GM19043 (cell line): ENCODE measurements at regions not wholly inside any gene's neighbourhood (a gene's known extent, or its start where the extent isn't known, plus 50 kb on each side); places are given as distances from the start of the nearest gene placed in this dataset.

Experiments
- ATAC-seq: cut with Tn5 transposase; IDR thresholded peaks from one replicate; pipeline ENCODE4 v1.9.1; 2021; ENCODE audit warnings: low read depth; ENCODE audit not compliant: unreplicated experiment

DNA sequence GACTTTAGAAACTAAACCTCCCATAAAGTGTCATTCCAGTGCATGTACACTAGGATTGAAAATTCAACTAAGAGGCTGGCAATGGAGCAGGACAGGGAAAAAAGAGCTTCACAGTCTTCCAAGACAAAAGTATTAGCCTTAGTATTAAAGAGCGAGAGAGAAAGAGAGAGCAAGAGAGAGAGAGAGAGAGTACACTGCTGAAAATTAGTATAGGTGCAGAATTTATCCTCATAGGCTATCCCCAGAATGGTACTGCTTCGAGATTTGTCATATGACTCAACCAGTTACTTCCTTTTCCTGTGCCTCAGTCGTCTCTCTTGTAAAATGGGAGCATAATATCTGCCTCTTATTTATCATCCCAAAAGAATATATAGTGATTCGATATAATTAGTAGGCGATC lies 543.2 kb upstream of the JARID2 start:
- no peak for ATAC-seq

DNA sequence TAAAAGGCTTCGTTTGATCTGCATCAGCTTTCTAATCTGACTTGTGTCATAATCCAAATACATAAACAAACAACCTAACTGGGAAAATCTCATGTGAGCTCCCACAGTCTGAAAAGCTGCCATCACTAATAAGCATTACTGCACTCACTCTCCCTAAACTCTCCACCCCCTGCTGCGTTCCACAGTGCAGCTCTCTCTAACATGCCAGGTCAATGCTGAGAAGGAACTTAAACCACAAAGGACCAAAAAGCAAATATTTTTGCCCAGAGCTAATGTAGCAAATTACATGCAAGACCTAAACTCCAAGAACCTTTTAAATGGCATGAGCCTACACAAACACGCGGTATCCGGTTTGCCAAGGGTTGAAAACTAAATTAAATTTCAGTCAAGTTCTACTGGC lies 542.3 kb upstream of the JARID2 start:
- no peak for ATAC-seq

DNA sequence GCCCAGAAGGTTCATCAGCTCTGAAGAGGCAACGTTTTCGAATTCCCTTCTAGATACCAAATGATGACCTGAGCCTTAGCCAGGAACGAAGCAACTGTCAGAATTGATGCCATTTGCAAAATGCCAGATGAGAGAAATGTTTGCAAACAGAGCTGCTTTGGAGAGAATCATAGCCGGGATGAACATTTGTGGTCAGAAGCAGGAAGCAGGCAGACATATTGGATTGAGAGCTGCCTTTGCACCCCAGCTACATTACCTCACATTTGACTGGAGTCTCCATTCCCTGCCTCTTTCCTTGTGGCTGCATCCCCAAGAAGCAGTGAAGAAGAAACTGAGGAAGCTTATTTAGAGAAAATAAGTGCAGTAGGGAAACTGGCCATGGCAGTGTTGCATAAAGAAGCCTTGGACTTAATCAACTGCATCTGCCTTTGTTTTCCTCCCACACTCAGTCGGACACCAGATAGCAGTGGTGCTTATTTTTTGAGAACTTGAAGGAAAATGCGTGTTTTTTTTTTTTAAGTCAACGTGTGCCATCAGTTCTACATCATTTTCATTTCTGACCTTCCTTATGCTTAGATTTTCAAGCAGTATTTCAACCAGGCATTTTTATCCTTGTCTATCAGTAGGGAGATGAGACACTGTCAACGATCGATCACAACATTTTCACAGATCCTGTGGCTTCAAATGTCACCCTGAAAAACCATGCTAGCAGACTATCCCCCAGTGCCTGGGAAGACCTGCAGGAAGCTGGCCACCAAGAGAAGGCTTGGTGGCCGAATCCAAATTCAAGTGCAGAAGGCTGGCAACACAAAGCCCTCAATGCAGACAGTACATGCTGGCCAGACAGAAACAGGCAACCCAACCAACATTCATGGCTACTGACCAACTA lies 541.2 kb upstream of the JARID2 start:
- ATAC-seq, result no peak

DNA sequence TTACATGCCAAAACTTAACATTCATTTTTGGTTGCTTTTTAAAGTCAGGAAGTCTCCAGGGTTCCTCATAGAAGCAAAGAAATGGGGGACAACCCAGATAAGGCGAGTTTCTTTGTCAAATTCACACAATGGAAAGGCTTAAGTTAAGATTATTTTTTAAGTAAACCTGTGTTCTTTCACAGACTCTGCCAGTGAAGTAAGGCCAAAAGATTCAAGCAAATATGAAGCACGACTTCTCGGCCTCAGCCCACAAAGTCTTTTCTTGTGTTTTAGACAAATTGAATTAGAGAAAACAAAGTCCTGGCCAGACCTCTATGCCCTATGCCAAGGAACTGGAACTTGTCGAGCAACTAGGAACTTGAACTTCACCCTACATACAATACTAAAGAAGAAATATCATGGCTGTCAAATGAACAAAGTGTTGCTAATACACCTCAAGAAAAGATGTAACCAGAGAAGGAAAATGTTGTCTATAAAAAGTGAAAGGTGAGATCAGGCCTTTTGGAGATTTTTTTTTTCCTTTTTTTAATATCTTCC lies 540.0 kb upstream of the JARID2 start:
- ATAC-seq, result no peak

DNA sequence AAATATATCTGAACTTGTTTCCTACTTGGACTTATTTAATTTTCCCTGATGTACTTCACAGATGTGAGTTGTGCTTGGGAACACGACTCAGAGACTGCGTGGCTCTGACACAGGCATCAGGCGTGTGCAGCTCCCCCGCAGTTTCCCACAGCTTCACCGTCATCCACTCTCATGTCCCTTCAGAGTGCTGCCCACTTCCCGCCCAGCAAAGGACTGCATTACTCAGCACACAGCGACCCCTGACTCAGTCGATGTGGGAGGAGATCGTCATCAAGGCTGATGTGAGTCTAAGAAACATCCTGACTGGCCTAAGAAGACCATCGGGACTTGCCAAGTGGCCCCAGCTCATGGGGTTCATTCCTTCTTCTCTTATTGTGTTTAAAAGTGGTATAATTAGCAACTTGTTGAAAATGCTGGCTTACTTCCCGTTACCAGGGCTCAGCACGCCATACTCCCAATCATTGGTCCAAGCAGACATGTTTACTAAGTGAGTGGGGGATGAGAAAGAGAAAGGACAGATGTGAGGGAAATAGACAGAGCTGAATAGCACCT lies 539.4 kb upstream of the JARID2 start:
- ATAC-seq, result no peak

DNA sequence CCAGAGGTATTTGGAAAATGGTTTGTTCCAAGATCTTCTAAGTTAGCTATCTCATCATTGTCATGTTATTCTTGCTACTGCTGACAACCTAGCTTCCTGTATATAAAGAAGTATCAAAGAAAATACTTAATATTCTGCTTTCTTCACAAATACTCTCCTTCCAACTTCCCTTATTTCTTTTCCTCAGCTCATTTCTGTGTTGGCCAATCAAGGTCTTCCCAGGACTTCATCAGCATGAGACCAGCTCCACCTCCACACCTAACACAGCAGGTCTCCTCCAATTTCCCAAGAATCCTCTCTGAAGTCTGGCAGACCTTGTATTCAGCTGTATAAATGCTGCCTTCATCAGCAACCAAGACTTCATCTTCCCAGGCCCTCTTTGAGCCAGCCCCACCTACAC lies 538.6 kb upstream of the JARID2 start:
- ATAC-seq, result no peak

DNA sequence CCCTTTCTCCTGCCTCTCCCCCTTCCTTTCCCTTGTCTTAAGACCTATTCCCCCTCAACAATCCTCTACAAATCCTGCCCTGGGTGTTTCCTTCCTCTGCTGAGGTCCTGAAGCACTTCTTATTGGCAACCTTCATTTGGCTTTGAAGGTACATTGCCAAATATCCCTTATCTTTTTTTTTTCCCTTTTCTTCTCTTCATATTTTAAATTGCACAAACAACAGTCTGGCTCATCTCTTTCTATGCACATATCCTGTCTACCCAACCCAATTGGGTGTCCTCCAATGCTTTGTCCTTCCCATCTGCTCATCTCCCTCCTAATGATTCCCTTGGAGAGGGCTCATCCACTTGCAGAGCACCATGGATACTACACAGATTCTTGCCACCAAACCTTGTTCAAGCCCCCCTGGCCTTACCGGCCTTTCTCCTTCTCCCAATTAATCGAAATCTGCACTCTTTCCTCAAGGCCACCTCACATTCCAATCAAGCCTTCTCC lies 537.9 kb upstream of the JARID2 start:
- ATAC-seq, result no peak

DNA sequence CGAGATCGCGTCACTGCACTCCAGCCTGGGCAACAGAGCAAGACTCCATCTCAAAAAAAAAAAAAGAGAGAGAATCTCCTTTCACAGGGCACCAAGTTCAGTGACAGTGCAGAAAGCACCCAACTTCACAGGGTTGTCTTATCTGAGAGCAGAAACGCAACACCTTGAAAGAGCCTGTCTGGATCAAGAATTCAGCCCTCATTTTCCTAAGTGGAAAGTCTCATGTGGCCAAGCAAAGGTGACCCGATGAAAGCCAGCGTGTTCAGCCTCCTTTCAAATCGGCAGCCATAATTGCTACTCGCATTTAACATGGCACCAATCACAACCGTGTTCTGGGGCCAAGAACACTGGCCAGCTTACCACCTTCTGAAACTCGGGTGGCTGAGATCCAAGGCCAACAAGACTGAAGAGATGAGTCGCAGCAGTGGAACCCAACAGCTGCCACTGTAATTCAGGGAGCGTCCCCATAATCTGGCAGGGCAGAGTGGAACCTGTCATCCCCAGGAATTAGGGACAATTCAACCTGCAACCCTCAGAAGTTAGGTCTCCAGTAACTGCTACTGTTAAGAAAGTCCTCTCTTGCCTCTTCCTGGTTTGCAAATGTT lies 536.7 kb upstream of the JARID2 start:
- no peak for ATAC-seq

DNA sequence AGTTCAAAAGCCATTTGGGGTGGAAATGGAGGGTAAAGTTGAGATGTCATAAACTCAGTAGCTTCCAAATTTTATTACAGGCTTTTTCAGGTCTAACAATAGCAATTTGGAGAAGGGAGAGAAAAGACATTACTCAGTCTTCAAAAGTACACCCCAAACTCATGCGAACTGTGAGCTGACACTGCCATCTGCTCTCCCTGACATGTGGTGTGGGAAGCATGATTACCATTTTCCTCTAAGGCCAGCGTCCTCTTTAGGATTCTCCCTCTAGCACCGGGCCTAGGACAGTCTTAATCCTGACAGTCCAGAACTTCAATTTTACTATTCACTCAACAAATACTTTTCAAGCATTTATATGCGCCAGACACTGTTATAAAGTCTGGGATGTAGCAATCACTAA lies 536.0 kb upstream of the JARID2 start:
- no peak for ATAC-seq

DNA sequence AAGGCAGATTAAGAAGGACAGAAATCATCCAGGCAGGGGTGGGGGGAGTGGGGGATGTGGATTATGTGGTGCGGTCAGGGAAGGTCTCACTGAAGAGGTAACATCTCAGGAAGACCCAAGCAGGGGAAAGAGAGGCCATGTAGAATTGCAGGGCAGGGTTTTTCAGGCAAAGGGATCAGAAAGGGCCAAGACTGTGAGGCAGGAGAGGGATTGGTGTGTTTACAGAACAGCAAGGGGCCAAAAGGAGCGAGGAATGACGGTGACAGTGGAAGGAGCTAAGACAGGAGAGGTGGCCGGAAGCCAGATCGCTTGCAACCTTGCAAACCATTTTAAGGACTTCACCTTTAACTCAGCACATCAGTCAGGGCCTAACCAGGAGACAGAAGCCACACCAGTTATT lies 535.4 kb upstream of the JARID2 start:
- ATAC-seq, result no peak

DNA sequence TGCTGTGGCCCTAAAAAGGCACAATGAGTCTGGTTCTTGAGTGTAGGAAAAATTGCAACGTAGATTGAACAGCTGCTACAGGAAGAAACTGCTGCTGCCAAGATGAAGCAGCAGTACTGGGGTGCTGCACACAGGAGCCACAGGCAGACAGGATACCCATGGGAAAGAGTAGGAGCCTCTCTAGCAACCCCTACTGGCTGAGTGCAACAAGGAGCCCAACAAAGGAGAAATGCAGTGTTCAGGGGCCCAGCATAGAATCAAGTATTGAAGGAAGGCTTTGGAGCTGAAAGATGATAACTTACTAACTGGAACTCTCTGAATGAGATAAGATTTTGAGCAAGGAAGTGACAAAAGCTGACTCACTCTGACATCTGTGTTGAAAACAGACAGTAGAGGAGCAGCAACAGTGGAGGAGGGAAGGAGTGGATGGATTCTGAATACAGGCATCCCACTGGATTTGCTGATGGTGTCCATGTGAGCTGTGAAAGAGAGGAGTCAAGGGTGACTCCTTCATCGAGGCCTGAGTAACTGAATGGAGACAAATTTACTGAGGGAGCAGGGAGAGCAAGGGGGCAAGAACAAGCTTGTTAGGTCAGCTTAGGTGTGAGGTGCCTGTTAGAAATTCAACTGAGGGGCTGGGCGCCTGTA lies 534.7 kb upstream of the JARID2 start:
- peak; percentile 63 for ATAC-seq

DNA sequence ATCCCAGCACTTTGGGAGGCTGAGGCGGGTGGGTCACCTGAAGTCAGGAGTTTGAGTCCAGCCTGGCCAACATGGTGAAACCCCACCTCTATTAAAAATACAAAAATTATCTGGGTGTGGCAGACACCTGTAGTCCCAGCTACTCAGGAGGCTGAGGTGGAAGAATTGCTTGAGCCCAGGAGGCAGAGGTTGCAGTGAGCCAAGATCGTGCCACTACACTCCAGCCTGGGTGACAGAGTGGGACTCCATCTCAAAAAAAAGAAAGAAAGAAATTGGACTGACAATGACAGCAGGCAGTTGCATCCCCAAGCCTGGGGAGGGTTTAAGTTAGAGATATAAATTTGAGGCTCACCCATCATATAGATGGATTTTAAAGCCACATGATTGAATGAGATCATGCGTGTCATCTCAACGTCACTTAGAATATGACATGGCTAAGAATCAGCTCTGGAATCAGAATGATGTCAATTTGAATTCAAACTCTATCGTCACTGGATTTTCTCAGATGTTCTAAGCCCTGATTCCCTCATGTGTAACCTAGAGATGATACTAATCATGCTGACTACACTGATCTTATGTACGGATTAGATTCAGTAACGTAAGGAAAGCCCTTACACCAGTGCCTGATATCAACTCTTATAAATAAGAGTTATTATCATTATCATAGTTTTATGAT lies 534.0 kb upstream of the JARID2 start:
- ATAC-seq, result no peak

DNA sequence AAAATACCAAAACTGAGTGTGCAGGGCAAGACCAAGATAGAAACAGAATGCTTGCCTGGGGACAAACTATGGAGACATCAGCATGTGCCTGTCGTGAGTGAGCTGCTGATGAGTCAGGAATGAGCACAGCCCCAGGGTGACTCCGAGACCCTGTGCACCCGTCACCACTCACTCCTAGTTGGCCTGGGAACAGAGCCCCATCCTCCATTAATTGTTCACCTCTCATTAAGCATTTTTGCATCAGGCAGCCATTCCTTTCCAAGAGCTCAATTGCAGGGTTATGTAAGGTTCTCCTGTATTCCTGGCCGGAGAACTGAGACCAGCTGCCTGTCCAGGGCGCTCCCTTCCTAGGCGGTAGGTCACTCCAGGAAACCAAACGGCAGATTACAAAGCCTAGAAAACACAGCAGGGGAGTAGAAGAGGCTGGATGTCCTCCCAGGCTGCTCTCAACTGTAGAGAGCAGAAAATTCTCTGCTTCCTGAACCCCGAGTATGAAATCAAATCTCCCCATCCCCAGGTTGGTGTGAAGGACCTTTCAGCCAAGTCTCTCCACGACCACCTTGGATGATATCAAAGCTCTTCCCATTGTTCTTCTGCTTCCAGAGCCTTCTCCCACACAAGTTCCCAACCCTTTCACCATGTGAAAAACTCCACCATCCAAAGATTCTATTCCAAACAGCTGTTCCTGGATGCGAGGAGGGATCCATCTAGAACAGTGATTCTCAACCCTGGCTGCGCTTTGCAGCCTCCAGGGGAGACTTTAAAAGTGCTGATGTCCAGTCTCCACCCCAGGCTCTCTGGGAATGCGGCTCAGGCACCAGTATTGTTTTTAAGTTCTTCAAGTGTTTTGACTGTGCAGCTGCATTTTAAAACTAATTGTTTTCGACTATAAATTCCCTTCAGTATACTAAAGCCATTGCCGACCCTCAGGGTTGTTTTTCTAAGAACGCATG lies 532.6 kb upstream of the JARID2 start:
- ATAC-seq, result no peak

DNA sequence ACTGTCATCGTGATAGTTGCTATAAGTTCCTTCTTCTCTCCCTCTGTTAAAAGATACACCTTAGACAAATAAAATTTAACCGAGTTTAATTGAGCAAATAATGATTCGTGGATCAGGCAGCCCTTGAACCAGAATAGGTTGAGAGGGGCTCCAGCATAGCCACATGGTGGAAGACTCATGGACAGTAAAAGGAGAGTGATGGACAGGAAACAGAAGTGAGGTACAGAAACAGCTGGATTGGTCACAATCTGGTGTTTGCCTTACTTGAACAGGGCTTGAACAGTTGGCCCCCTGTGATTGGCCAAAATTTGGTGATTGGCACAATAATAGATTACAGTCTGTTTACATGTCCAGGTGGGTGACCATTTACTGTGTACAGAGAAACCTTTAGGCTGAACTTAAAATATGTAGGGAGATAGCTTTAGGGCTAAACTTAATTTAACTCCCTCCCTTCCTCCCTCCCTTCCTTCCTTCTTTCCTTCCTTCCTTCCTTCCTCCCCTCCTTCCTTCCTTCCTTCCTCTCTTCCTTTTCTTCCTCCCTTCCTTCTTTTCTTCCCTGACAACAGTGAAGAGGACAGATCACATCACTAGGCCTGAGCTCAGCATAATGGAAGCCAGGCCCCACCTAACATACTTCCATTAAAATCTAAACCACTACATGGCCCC lies 531.8 kb upstream of the JARID2 start:
- no peak for ATAC-seq

DNA sequence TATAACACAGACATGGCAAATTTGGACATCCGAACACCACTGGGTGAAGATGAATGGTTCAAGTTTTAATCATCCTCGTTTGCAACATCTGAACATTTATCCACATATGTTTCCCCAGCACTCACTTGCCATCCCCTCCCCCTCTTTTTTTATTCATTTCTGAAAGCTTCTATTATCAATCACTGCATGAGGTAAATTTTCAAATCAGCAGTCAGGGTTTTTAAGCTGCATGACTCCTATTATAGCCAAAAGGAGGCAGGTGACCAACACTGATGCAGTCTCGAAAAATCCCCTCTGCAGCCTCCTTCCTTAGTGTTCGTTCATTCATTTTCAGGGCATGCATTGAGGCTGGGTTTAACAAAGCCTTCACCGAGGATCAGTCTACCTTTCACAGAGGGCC lies 530.8 kb upstream of the JARID2 start:
- no peak for ATAC-seq

DNA sequence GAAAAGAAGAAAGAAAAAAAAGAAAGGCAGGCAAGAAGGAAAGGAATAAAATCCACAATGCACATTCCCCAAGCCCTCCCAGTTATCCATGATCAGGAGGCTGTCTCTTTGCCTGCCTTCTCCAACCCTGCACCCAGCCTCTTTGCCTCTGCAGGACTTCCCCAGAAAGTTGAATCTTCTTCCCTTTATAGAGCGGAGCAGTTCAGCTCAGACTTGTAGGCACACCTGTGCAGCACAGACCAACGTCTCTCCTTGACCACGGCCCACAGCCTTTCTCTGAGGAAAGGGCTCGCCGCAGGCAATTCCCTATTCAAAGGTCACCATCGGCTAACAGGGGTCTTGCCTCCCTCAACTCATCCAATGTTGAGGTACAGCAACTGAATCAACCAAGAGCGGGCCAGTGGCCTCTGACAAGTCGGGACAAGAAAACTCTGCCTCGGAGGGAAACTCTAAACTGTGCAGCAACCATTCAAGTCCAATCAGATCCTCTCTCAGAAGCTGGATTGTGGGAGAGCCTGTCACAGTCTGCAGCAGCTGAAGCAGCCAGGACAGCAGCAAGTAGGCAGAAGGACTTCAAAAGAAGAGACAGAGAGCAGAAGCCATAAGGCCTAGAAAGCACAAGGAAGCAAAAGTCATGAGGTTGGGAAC lies 529.2 kb upstream of the JARID2 start:
- ATAC-seq, result no peak

DNA sequence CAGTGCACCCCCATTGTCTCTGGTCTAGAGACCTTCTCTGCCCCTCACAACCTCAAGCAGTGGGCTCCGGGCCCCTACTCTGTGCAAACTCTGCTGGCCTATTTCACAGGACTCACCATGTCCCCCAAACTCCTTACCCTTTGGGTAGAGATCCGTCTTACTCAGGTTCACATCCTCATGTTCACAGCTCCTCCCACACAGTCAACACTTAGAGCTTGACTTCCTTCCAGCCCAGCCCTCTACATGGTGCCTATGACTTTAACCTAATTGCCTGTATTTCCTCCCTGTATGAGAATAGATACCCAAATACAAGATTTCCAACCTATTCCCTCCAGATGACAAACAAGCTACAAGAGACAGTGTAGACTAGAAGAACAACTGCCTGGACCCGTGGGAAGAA lies 528.6 kb upstream of the JARID2 start:
- no peak for ATAC-seq

DNA sequence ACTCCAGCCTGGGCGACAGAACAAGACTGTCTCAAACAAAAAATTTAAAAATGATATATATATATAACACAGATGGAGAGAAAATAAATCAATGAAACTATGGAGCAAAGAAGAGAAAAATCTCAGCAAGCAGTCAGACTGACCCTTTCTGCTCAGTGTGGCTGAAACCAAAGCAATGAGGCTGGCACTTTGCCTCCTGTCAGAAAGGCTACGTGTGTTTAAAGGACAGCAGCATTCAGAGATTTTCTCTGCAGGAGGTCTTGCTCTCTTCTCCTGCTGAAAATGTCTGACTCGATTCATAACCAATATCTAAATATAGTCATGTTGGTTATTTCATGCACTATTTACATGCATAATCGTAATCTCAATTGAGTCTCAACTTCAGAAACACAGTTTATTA lies 527.0 kb upstream of the JARID2 start:
- no peak for ATAC-seq
